GM19025 (cell line): ENCODE measurements at regions not wholly inside any gene's neighbourhood (a gene's known extent, or its start where the extent isn't known, plus 50 kb on each side); places are given as distances from the start of the nearest gene placed in this dataset.
"Not testable (repeated sequence)": the region's sequence is repeated elsewhere in the genome, so short reads cannot be mapped to it uniquely, and the experiment has no call there.

Source experiments
- ATAC-seq: cut with Tn5 transposase; IDR thresholded peaks from one replicate; pipeline ENCODE4 v1.9.1; 2021; ENCODE audit warnings: mild to moderate bottlenecking, low read depth, moderate library complexity; ENCODE audit not compliant: unreplicated experiment

- ATAC-seq = not testable (repeated sequence)
Observed at GRCh38 chr20:30164389-30164788, 1093.1 kb upstream of the DEFB115 start.

GRCh38 chr20:30167540-30167939 is 1089.9 kb upstream of the DEFB115 start:
- ATAC-seq = no peak

GRCh38 chr20:30168025-30168799 is 1089.3 kb upstream of the DEFB115 start:
- no peak for ATAC-seq

- no peak for ATAC-seq
Observed at GRCh38 chr20:30168800-30169138, 1088.7 kb upstream of the DEFB115 start.

GRCh38 chr20:30175681-30176080 is 1081.8 kb upstream of the DEFB115 start:
- ATAC-seq = no peak

GRCh38 chr20:30183124-30183523 is 1074.3 kb upstream of the DEFB115 start:
- ATAC-seq = not testable (repeated sequence)

GRCh38 chr20:30191785-30192184 is 1065.7 kb upstream of the DEFB115 start:
- not testable (repeated sequence) for ATAC-seq

GRCh38 chr20:30234477-30234876 is 1023.0 kb upstream of the DEFB115 start:
- not testable (repeated sequence) for ATAC-seq

- ATAC-seq = not testable (repeated sequence)
Observed at GRCh38 chr20:30275073-30275472, 982.4 kb upstream of the DEFB115 start.

- ATAC-seq = no peak
Observed at GRCh38 chr20:30281584-30282197, 975.8 kb upstream of the DEFB115 start.

GRCh38 chr20:30283476-30284280 is 973.8 kb upstream of the DEFB115 start:
- ATAC-seq = not testable (repeated sequence)

- no peak for ATAC-seq
Observed at GRCh38 chr20:30284281-30284905, 973.1 kb upstream of the DEFB115 start.

- no peak for ATAC-seq
Observed at GRCh38 chr20:30285677-30286076, 971.8 kb upstream of the DEFB115 start.

GRCh38 chr20:30286157-30286556 is 971.3 kb upstream of the DEFB115 start:
- ATAC-seq = no peak

- ATAC-seq = not testable (repeated sequence)
Observed at GRCh38 chr20:30287459-30287858, 970.0 kb upstream of the DEFB115 start.

- no peak for ATAC-seq
Observed at GRCh38 chr20:30288346-30288745, 969.1 kb upstream of the DEFB115 start.

- not testable (repeated sequence) for ATAC-seq
Observed at GRCh38 chr20:30289049-30289448, 968.4 kb upstream of the DEFB115 start.

- not testable (repeated sequence) for ATAC-seq
Observed at GRCh38 chr20:30289711-30290141, 967.7 kb upstream of the DEFB115 start.

- not testable (repeated sequence) for ATAC-seq
Observed at GRCh38 chr20:30290361-30291063, 967.0 kb upstream of the DEFB115 start.

GRCh38 chr20:30291064-30291379 is 966.4 kb upstream of the DEFB115 start:
- ATAC-seq = not testable (repeated sequence)
